LNCaP clone FGC (cell line): ENCODE measurements at regions not wholly inside any gene's neighbourhood (a gene's known extent, or its start where the extent isn't known, plus 50 kb on each side); places are given as distances from the start of the nearest gene placed in this dataset.

Experiments
- DNase-seq: peaks from one replicate; pipeline ENCODE4 v3.0.0-alpha.2; 2011; ENCODE audit warnings: low read depth
- H3K4me3 ChIP-seq: 2 replicates; pipeline ENCODE4 v1.5.1; 2011; ENCODE audit warnings: mild to moderate bottlenecking, low read depth, low read length, control low read depth
- TF ChIP-seq, protein P1 (sequence below): IDR thresholded peaks from 2 replicates; pipeline ENCODE4 v1.5.1; 2012; ENCODE audit warnings: mild to moderate bottlenecking; ENCODE audit not compliant: control insufficient read depth, insufficient read depth; ENCODE audit errors: extremely low read depth

DNA sequence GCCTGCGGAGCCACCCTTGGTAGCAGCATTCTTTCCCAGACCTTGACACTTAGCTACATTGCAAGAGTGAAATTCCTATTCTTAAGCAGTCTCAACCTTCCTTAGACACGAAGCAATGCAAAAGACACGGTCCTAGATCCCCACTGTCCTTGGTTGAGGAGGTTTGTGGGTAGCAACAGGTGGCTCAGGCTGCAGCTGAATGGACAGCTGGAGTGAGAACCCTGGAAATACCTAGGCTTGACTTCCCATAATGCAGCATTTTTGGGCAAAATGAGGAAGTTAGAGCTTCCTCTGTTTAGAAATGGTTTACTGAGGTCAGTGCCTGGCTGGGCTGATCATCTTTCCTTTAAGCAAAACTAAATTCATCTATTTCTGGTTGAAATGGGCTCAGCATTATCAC is 296.6 kb downstream of the RFC3 start:
- TF ChIP-seq, protein P1, sequence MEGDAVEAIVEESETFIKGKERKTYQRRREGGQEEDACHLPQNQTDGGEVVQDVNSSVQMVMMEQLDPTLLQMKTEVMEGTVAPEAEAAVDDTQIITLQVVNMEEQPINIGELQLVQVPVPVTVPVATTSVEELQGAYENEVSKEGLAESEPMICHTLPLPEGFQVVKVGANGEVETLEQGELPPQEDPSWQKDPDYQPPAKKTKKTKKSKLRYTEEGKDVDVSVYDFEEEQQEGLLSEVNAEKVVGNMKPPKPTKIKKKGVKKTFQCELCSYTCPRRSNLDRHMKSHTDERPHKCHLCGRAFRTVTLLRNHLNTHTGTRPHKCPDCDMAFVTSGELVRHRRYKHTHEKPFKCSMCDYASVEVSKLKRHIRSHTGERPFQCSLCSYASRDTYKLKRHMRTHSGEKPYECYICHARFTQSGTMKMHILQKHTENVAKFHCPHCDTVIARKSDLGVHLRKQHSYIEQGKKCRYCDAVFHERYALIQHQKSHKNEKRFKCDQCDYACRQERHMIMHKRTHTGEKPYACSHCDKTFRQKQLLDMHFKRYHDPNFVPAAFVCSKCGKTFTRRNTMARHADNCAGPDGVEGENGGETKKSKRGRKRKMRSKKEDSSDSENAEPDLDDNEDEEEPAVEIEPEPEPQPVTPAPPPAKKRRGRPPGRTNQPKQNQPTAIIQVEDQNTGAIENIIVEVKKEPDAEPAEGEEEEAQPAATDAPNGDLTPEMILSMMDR = no peak

DNA sequence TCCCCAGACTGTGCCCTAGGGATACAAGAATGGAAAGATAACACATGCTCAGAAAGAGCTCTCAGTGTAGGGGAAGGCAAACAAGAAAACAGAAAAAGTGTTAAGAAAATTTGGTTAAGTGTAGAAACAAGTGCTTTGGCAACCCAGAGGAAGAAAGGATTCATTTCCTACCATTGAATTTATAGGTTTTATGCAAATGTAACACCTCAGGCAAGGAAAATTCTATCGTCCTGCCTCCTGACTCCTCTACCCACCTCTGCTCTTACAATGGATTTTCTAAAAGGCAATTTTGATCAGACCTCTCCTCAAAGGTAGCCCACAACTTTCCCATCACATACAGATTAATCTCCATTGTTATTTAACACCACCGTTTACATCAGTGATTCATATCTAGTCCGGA is 298.7 kb downstream of the RFC3 start:
- no peak overlapping the region for H3K4me3 ChIP-seq
- TF ChIP-seq, protein P1 = no peak
- DNase-seq = no peak

More for the DNA sequence above, 296.6 kb downstream of the RFC3 start:
- DNase-seq = no peak
- no peak overlapping the region for H3K4me3 ChIP-seq

DNA sequence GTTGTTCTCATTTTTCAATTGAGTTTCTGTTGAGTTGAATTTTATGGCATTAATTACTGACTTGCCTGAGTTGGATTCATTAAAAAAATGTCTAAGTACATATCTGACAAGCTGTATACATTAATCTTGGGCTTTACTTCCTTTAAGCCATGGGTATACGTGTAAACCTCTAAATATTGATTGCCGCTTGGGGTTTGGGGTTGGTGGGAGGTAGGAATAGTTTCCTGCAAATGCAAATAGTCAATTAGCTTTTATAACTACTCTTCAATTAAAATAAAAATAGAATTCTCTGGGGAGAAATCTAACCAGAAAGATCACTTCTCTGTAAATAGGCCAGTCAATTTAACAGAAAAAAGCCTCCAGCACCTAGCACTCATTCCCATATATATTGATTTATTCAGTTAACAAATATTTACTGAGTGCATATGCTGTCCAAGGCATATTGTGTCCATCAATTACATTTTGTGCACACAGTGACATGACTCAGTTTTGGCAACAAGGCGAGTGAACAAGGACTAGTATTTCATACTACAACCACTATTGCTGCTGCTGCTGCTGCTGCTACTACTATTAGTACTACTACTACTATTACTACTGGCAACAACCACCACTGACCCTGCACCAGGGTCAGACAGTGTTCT is 306.8 kb downstream of the RFC3 start:
- H3K4me3 ChIP-seq = no peak overlapping the region
- TF ChIP-seq, protein P1 = no peak
- DNase-seq = peak; percentile 92

DNA sequence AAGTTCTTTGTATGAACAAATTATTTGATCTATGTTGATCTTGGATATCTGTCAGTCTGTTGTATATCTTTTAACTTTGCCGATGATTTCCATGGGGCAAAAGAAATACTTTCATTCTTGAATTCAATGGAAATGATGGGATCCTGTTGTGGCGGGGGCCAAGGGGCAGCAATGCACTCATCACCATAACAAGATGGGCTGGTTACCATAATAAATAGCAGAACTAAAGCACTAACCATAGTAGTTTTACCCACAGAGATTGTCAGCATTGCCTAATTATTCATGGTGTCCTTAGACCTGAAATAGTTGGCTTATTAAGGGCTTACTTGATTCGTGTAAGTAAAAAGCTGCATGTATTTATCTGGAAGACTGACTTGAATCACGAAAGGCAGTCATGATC is 309.6 kb downstream of the RFC3 start:
- DNase-seq = no peak
- TF ChIP-seq, protein P1 = no peak
- no peak overlapping the region for H3K4me3 ChIP-seq

DNA sequence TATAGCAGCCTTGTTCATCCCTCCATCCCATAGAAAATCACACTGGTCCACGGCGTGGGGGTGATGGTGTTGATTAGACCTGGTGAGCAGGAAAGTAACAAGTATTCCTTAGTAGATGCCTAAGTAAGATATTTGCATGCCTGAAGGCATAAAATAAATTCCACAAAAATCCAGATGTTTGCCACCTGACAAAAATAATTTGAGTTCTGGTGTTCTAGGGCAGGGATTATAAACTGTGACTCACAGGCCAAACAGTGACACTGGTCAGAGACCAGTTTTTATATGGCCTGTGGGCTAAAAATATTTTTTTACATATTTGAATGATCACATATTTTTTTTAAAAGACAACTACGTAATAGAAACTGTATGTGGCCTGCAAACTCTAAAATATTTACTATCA is 310.7 kb downstream of the RFC3 start:
- H3K4me3 ChIP-seq = no peak overlapping the region
- TF ChIP-seq, protein P1 = no peak
- no peak for DNase-seq

DNA sequence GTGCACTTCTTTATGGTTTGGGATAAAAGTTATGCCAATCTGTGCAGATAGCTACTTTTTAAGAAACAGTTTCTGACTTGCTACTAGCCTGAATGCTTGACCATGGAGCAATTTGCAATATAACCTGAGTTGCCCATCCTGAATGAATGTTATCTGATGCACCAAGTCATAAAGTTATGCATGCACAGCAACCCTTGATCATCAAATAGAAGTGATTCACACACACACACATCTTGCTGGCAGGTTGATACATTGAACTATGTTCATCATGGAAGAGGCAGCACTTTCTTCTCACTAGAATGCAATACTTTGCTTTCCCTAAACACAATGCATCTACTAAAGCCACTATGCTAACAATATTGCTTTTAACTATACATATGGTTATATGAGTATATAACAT is 311.5 kb downstream of the RFC3 start:
- DNase-seq = no peak
- no peak overlapping the region for H3K4me3 ChIP-seq
- TF ChIP-seq, protein P1 = no peak

DNA sequence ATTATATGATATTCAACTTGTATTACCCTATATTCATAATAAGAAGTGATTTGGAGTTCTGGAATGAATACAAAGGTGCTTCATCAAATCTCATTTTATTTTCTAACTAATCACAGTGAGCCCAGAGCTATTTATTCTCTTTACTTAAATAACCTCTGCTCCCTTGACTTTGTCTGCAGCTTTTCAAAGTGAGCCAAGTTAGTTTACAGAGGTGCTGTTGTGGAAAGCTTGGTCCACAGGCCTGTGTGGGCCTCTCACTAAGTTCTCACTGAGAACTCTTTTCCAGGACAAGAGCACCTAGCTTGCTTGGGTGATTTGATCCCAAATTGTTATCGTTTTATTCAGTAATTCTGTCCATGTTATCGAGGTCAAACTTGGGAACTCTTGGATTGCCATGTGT is 319.3 kb downstream of the RFC3 start:
- DNase-seq = no peak
- TF ChIP-seq, protein P1 = no peak
- no peak overlapping the region for H3K4me3 ChIP-seq
